ENCODE measurements at regions not wholly inside any gene's neighbourhood (a gene's known extent, or its start where the extent isn't known, plus 50 kb on each side); places are given as distances from the start of the nearest gene placed in this dataset.

GRCh38 chr4:79585834-79586233 lies 177.8 kb upstream of the GK2 start:
- TF ChIP-seq, protein P1, sequence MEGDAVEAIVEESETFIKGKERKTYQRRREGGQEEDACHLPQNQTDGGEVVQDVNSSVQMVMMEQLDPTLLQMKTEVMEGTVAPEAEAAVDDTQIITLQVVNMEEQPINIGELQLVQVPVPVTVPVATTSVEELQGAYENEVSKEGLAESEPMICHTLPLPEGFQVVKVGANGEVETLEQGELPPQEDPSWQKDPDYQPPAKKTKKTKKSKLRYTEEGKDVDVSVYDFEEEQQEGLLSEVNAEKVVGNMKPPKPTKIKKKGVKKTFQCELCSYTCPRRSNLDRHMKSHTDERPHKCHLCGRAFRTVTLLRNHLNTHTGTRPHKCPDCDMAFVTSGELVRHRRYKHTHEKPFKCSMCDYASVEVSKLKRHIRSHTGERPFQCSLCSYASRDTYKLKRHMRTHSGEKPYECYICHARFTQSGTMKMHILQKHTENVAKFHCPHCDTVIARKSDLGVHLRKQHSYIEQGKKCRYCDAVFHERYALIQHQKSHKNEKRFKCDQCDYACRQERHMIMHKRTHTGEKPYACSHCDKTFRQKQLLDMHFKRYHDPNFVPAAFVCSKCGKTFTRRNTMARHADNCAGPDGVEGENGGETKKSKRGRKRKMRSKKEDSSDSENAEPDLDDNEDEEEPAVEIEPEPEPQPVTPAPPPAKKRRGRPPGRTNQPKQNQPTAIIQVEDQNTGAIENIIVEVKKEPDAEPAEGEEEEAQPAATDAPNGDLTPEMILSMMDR (conservative IDR thresholded peaks at IDR 0.05; ENCODE audit: low read depth, low read length), result no peak
- no peak for TF ChIP-seq EZH2 (IDR thresholded peaks at IDR 0.05; ENCODE audit: borderline replicate concordance, low read depth, low read length, poor library complexity, severe bottlenecking)

Data from A673 (cell line).